ENCODE measurements at regions not wholly inside any gene's neighbourhood (a gene's known extent, or its start where the extent isn't known, plus 50 kb on each side); places are given as distances from the start of the nearest gene placed in this dataset.
A peak's percentile ranks its signal among the peaks of the same experiment; 100 is the strongest.

GRCh38 chr16:72664056-72664508 lies 383.8 kb downstream of the ZFHX3 start:
- H3K4me3 ChIP-seq (ENCODE audit: low read length) = peak overlapping the region; percentile 87
- intact Hi-C loops (cut with micrococcal nuclease) = loop anchor here (10.0 kb wide), 2 partner anchors 569 to 1631 kb away; partner anchors contain the start of genes DHX38, PSMD7 and TXNL4B
- H3K4me1 Mint-ChIP-seq = peaks cover 19 to 20% of the 10 kb centered on the region in 2 donors
- DNase-seq = no peak
- no peak for ATAC-seq
- peak overlapping the region; percentile 89 to 92 for H3K27ac Mint-ChIP-seq
- no peak for TF ChIP-seq CTCF (IDR thresholded peaks at IDR 0.05)
- H3K9me3 Mint-ChIP-seq = no peaks in the 10 kb centered on the region
- no peaks in the 10 kb centered on the region for H3K9me3 ChIP-seq (ENCODE audit: control insufficient read depth, insufficient read depth, low read length)
- no peaks in the 10 kb centered on the region for H3K27me3 ChIP-seq (ENCODE audit: control insufficient read depth, insufficient read depth, low read length)
- H3K27ac ChIP-seq (ENCODE audit: low read length) = no peak overlapping the region
- H3K36me3 ChIP-seq (ENCODE audit: control insufficient read depth, insufficient read depth, low read length) = no peaks in the 10 kb centered on the region
- H3K27me3 Mint-ChIP-seq (ENCODE audit: low read depth in 2 of 2) = no peaks in the 10 kb centered on the region
- H3K36me3 Mint-ChIP-seq = no peaks in the 10 kb centered on the region
- peaks cover 5% of the 10 kb centered on the region for H3K4me1 ChIP-seq (ENCODE audit: control insufficient read depth, insufficient read depth, low read length)
- peak overlapping the region; percentile 99 for H3K4me3 Mint-ChIP-seq
- 5% methylated on average over 18 of the region's 18 CpGs for WGBS (ENCODE audit: insufficient coverage)

GRCh38 chr16:72658888-72659717 lies 388.8 kb downstream of the ZFHX3 start:
- Histone ChIP-seq H3K27me3 (ENCODE audit: control insufficient read depth, insufficient read depth, low read length) (no peaks in the 10 kb centered on the region), H3K9me3 (ENCODE audit: control insufficient read depth, insufficient read depth, low read length) (no peaks in the 10 kb centered on the region), H3K4me3 (ENCODE audit: low read length) (no peak overlapping the region), H3K36me3 (ENCODE audit: control insufficient read depth, insufficient read depth, low read length) (no peaks in the 10 kb centered on the region), H3K27ac (ENCODE audit: low read length) (no peak overlapping the region), H3K4me1 (ENCODE audit: control insufficient read depth, insufficient read depth, low read length) (peaks cover under 1% of the 10 kb centered on the region)
- Mint-ChIP-seq H3K36me3 (no peaks in the 10 kb centered on the region), H3K9me3 (no peaks in the 10 kb centered on the region), H3K4me3 (no peak overlapping the region), H3K27me3 (ENCODE audit: low read depth in 2 of 2) (peaks cover 0 to 4% of the 10 kb centered on the region in 2 donors), H3K4me1 (peaks cover 6% of the 10 kb centered on the region in 2 donors), H3K27ac (no peak overlapping the region)
- intact Hi-C loops (cut with micrococcal nuclease) = no loop called here
- DNase-seq (no peak), ATAC-seq (no peak)
- 85% methylated on average over 4 of the region's 5 CpGs for WGBS (ENCODE audit: insufficient coverage)
- TF ChIP-seq CTCF (IDR thresholded peaks at IDR 0.05) = no peak

GRCh38 chr16:72657791-72658190 lies 390.1 kb downstream of the ZFHX3 start:
- Mint-ChIP-seq H3K9me3 (no peaks in the 10 kb centered on the region), H3K4me3 (no peak overlapping the region), H3K27ac (no peak overlapping the region), H3K27me3 (ENCODE audit: low read depth in 2 of 2) (peaks cover 0 to 4% of the 10 kb centered on the region in 2 donors), H3K4me1 (no peaks in the 10 kb centered on the region), H3K36me3 (no peaks in the 10 kb centered on the region)
- intact Hi-C loops (cut with micrococcal nuclease) = no loop called here
- ATAC-seq (no peak), DNase-seq (no peak)
- H3K4me3 ChIP-seq (ENCODE audit: low read length) = no peak overlapping the region
- no peaks in the 10 kb centered on the region for H3K36me3 ChIP-seq (ENCODE audit: control insufficient read depth, insufficient read depth, low read length)
- H3K4me1 ChIP-seq (ENCODE audit: control insufficient read depth, insufficient read depth, low read length) = no peaks in the 10 kb centered on the region
- no peaks in the 10 kb centered on the region for H3K9me3 ChIP-seq (ENCODE audit: control insufficient read depth, insufficient read depth, low read length)
- no peak overlapping the region for H3K27ac ChIP-seq (ENCODE audit: low read length)
- TF ChIP-seq CTCF (IDR thresholded peaks at IDR 0.05) = no peak
- no peaks in the 10 kb centered on the region for H3K27me3 ChIP-seq (ENCODE audit: control insufficient read depth, insufficient read depth, low read length)
